Activated CD4-positive, alpha-beta T cell treated with anti-CD3 and anti-CD28 coated beads, Interleukin-2, amount 10 ng/mL, durations not matched to agents 24 days and 14 days (primary cell): ENCODE measurements at regions not wholly inside any gene's neighbourhood (a gene's known extent, or its start where the extent isn't known, plus 50 kb on each side); places are given as distances from the start of the nearest gene placed in this dataset.

Experiments used
- DNase-seq: peaks from one replicate; pipeline ENCODE4 v3.0.0; 2022
- H3K27ac Mint-ChIP-seq: one replicate; pipeline ENCODE4 v1.8.0; 2022; ENCODE audit warnings: mild to moderate bottlenecking, mixed read lengths
- H3K27me3 Mint-ChIP-seq: one replicate; pipeline ENCODE4 v1.8.0; 2022; ENCODE audit warnings: mixed read lengths
- H3K36me3 Mint-ChIP-seq: one replicate; pipeline ENCODE4 v1.8.0; 2022; ENCODE audit warnings: low read depth, mild to moderate bottlenecking, mixed read lengths
- H3K4me1 Mint-ChIP-seq: one replicate; pipeline ENCODE4 v1.8.0; 2021; ENCODE audit warnings: mixed read lengths
- H3K4me3 Mint-ChIP-seq: one replicate; pipeline ENCODE4 v1.8.0; 2022; ENCODE audit warnings: mild to moderate bottlenecking, moderate library complexity, mixed read lengths
- H3K9me3 Mint-ChIP-seq: one replicate; pipeline ENCODE4 v1.8.0; 2021; ENCODE audit warnings: mixed read lengths
- intact Hi-C: fragments of 100-400 bp; cut with micrococcal nuclease; formaldehyde crosslinking; loops from one replicate; pipeline ENCODE4 v1.15.1; 2023

DNA sequence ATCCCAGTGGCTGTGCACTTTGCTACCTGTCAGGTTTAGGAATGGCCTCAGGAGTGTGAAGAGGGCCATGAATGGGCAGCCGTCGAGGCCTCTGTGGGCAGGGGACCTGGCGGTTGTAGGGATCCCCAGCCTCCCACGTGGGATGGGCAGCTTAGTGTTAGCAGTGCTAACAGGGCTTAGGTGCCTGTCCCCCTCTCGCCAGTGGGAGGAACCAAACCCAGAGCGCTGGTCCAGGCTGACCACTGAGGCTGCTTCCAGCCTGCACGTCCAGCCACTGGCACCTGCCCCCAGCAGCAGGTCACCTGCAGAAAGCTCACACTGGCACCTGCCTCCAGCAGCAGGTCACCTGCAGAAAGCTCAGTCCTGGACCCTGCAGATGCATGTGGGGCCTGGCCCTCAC lies 162.2 kb upstream of the CIBAR2 start:
- intact Hi-C loops, result no loop called here
- Mint-ChIP-seq H3K36me3 (no peaks in the 10 kb centered on the region), H3K27me3 (no peaks in the 10 kb centered on the region), H3K4me1 (no peaks in the 10 kb centered on the region), H3K4me3 (no peak overlapping the region), H3K9me3 (no peaks in the 10 kb centered on the region), H3K27ac (no peak overlapping the region)
- no peak for DNase-seq

DNA sequence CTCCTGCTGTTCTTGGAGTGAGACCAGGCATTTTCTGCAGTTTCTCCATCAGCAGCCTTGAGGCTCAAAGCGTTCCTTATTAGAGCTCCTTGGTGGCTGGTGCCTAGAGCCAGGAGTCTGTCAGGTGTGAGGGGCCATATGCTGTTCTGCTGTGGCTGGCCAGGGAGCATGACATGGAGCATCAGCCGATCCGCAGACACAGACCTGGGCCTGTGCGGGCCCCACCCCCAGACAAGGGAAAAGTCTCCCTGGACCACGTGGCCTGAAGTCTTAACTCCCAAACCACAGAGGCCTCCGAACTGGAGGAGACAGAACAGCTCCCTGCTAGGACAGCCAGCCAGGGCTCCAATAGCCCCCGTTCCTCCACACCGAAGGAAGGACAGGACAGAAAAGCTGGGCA lies 162.7 kb upstream of the CIBAR2 start:
- Mint-ChIP-seq H3K27ac (no peak overlapping the region), H3K4me3 (no peak overlapping the region)
- intact Hi-C loops, result no loop called here

DNA sequence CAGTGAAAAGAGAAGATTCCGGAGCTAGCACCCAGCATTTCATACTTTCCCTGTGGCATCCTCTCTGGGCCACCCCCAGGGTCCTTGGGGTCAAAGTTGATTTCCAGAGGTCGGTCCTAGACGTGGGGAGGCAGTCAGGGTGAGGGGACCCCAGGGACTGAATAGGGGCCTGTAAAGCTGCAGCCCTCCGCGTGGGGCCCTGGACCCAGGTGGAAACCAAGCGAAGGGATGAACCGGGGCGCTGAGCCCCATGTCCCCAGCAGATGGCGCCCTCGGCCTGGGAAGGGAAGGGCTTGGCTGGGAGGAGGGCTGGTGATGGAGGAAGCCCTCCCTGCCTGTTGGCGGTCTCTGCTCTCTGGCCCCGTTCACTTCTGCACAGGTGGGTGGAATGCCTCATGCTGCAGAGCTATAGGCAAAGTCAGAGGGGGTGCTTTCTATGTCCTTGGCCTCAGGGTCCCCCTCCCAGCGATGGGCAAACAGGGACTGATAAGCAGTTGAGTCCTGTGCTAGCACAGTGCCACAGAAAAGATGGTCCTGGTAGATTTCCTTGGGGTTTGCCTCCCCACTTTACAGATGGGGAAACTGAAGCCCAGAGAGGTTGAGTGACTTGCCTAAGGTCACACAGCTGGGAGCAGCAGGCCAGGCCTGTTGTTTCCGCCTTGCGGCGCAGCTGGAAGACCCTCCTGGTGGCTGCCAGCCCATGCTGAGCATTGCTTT lies 163.4 kb upstream of the CIBAR2 start:
- Mint-ChIP-seq H3K27ac (no peak overlapping the region), H3K9me3 (no peaks in the 10 kb centered on the region), H3K4me1 (no peaks in the 10 kb centered on the region), H3K27me3 (no peaks in the 10 kb centered on the region), H3K36me3 (no peaks in the 10 kb centered on the region), H3K4me3 (no peak overlapping the region)
- intact Hi-C loops, result no loop called here
- peak; percentile 91 for DNase-seq

More for the DNA sequence above, 162.7 kb upstream of the CIBAR2 start:
- Mint-ChIP-seq H3K9me3 (no peaks in the 10 kb centered on the region), H3K36me3 (no peaks in the 10 kb centered on the region), H3K4me1 (no peaks in the 10 kb centered on the region), H3K27me3 (no peaks in the 10 kb centered on the region)
- DNase-seq, result no peak

DNA sequence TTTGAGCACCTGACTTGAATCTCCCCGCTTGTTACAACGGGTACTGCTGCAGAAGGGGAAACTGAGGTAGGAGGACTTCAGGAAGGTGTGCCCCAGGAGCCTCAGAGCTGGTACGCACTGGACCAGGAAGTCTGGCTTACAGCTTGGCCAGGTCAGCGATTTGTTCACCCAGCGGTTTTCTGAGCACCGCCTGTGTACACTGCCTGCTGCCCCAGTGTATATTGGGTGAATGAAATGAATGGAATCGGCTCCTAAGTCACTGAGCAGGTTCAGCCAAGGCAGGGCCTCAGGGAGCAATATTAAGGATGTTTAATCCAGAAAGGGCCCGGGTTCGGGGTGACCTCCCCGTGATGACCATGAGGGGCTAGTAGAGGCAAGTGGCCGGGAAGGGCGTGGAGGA lies 164.0 kb upstream of the CIBAR2 start:
- Mint-ChIP-seq H3K36me3 (no peaks in the 10 kb centered on the region), H3K27ac (no peak overlapping the region), H3K4me1 (no peaks in the 10 kb centered on the region), H3K27me3 (no peaks in the 10 kb centered on the region), H3K9me3 (no peaks in the 10 kb centered on the region), H3K4me3 (no peak overlapping the region)
- no peak for DNase-seq
- intact Hi-C loops, result no loop called here

DNA sequence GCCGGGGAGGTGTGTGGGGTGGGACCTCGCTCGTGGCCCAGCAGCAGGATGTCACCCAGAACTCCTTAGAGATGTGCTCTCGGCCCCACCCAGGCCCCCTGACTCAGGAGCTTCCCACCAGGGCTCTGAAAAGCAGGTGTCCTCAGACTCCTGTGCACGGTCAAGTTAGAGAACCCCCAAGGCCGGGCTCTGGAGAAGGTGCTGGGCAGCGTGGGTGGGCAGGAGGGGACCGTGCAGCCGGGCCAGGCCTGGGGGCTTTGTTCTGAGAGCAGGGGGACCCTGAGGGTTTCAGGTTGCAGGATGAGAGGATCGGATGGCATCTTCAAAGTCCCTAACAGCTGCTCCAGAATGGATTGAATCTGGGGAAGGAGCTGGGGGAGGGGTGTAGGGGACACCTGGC lies 164.4 kb upstream of the CIBAR2 start:
- Mint-ChIP-seq H3K4me3 (no peak overlapping the region), H3K4me1 (no peaks in the 10 kb centered on the region), H3K27ac (no peak overlapping the region), H3K36me3 (no peaks in the 10 kb centered on the region), H3K9me3 (no peaks in the 10 kb centered on the region), H3K27me3 (no peaks in the 10 kb centered on the region)
- intact Hi-C loops, result no loop called here
- no peak for DNase-seq

DNA sequence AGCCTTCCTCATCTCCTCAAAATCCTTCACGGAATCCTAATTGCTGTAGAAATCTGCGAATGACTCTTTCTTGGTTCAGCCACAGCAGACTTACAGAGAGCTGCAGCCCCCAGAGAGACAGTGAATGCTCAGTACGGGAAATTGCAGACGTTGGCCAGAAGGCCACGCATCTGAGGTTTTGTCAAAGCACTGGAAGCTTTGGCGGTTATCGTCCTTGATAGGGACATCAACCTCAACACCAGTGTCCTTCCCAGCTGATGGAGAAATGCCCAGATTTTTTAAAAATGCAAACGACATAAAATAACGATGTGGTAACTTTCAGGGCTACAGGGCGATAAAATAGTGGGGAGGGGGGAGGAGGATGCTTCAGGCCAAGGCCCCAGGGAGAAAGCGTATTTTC lies 166.6 kb upstream of the CIBAR2 start:
- no peaks in the 10 kb centered on the region for H3K4me1 Mint-ChIP-seq
- no peaks in the 10 kb centered on the region for H3K36me3 Mint-ChIP-seq
- no peak overlapping the region for H3K4me3 Mint-ChIP-seq
- no peak overlapping the region for H3K27ac Mint-ChIP-seq
- intact Hi-C loops, result no loop called here
- no peak for DNase-seq
- H3K27me3 Mint-ChIP-seq, result no peaks in the 10 kb centered on the region
- H3K9me3 Mint-ChIP-seq, result no peaks in the 10 kb centered on the region

DNA sequence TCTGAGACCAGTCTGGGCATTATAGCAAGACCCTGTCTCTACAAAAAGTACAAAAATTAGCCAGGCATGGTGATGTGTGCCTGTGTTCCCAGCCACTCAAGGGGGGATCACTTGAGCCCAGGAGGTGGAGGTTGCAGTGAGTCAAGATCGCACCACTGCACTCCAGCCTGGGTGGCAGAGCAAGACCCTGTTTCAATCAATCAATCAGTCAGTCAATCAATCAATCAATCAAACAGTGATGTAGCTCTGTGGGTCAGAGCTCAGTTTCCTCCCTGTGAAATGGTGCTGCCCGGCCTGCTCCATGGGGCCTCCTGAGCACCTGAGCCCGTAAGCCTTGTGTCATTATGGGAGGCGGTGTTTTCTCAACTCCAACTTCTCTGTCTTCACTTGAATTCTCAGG lies 167.1 kb upstream of the CIBAR2 start:
- H3K27ac Mint-ChIP-seq, result no peak overlapping the region
- no peaks in the 10 kb centered on the region for H3K27me3 Mint-ChIP-seq
- H3K4me1 Mint-ChIP-seq, result no peaks in the 10 kb centered on the region
- intact Hi-C loops, result no loop called here
- H3K9me3 Mint-ChIP-seq, result no peaks in the 10 kb centered on the region
- no peak for DNase-seq
- H3K36me3 Mint-ChIP-seq, result no peaks in the 10 kb centered on the region
- H3K4me3 Mint-ChIP-seq, result no peak overlapping the region

DNA sequence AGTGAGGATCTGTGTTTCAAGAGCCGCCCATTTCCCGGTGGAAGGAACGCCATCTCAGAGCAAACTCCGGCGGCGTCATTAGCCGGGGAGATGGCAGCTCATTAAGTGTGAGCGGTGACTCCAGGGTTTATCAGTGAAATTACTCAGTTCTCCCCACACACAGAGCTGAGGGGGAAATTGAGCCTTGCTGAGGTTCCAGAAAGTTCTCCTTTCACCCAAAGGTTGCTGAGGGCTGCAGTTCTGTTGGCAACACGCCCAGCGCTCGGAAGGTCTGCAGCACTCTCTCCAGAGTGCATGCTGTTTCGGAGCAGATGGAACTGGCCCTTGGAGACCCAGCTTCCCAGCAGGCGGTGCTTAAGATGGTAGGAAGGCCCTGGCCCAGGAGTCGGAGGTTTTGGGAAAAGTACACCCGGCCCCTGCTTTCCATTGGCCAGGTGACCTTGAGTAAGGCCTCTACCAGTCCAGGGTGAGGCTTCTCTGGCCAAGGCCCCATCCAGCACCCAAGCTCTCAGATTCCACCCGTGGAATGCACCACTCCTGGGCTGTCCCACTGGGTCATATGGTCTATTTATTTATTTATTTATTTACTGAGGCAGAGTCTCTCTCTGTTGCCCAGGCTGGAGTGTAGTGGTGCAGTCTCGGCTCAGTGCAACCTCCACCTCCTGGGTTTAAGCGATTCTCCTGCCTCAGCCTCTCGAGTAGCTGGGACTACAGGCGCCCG lies 167.7 kb upstream of the CIBAR2 start:
- DNase-seq, result no peak
- H3K9me3 Mint-ChIP-seq, result no peaks in the 10 kb centered on the region
- no peaks in the 10 kb centered on the region for H3K36me3 Mint-ChIP-seq
- no peaks in the 10 kb centered on the region for H3K4me1 Mint-ChIP-seq
- intact Hi-C loops, result no loop called here
- H3K27ac Mint-ChIP-seq, result no peak overlapping the region
- H3K27me3 Mint-ChIP-seq, result no peaks in the 10 kb centered on the region
- no peak overlapping the region for H3K4me3 Mint-ChIP-seq

DNA sequence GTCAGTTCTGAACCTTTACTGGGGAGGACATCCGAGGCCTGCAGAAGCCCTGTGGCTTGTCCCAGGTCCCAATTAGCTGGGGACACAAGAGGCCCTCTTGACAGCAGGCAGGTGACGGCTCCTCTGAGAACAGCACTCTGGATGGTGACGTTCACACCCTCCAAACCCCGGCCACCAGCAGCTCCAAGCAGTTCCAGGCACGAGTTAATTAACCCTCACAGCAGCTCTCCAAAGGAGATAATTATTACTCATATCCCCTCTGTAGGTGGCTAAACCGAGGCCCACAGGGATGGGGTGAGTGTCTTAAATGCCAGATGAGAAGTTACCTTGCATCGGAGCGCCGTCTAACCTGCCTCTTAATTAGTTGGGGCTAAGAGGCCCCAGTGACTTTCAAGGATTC lies 168.9 kb upstream of the CIBAR2 start:
- no peak overlapping the region for H3K4me3 Mint-ChIP-seq
- H3K36me3 Mint-ChIP-seq, result no peaks in the 10 kb centered on the region
- DNase-seq, result no peak
- no peaks in the 10 kb centered on the region for H3K9me3 Mint-ChIP-seq
- H3K27me3 Mint-ChIP-seq, result no peaks in the 10 kb centered on the region
- intact Hi-C loops, result no loop called here
- no peaks in the 10 kb centered on the region for H3K4me1 Mint-ChIP-seq
- no peak overlapping the region for H3K27ac Mint-ChIP-seq

DNA sequence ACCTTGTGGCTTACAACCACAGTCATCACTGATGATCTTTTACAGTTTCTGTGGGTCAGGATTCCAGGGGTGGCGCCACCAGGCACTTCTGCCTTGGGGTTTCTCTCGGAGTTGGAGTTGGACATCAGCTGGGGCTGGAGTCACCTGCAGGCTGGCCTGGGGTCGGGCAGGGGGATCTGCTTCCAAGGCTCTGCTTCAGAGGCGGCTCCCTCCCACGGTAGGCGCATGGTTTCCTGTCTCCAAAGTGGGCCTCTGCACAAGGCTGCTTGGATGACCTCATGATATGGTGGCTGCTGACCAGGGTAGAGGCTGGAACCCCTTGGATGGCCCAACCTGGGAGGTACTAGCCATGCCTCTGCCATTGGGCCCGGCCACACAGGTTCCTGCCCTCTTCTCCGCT lies 170.6 kb upstream of the CIBAR2 start:
- H3K4me1 Mint-ChIP-seq, result no peaks in the 10 kb centered on the region
- no peak overlapping the region for H3K27ac Mint-ChIP-seq
- DNase-seq, result no peak
- no peaks in the 10 kb centered on the region for H3K36me3 Mint-ChIP-seq
- intact Hi-C loops, result no loop called here
- H3K9me3 Mint-ChIP-seq, result no peaks in the 10 kb centered on the region
- H3K4me3 Mint-ChIP-seq, result no peak overlapping the region
- no peaks in the 10 kb centered on the region for H3K27me3 Mint-ChIP-seq

DNA sequence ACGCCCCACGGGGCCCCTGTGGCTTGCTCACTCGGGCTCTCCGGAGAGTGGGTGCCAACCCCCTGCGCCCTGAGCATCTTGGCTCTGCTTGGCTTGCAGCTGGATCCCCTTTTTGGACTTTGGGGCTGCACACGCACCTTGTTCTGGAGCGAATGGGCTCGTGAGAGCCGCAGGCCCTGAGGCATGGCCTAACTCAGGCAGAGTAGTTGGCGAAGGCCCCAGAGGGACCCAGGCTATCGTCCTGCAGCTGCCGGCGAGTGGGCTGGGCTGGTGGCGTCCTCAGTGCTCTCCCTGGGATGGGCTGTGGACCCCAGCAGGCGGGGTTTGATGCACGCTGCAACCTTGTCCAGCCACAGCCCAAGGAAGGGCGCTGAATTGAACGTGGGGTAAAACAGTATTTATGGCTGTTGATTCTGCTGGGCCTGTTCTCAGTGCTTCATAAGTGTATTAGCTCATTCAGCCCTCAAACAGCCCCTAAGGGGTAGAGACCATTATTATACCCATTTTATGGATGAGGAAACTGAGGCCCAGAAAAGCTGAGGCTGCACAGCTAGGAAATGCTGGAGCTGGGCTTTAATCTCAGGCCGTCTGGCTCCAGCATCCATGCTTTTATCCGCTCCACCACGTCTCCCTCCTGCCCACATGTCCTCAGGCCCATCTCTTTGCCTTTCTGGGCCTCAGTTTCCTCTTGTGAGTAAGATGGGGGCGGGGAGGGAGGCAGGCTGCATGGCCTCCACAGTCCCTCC lies 171.2 kb upstream of the CIBAR2 start:
- no peak overlapping the region for H3K4me3 Mint-ChIP-seq
- no peaks in the 10 kb centered on the region for H3K36me3 Mint-ChIP-seq
- H3K9me3 Mint-ChIP-seq, result no peaks in the 10 kb centered on the region
- no peaks in the 10 kb centered on the region for H3K27me3 Mint-ChIP-seq
- H3K27ac Mint-ChIP-seq, result no peak overlapping the region
- H3K4me1 Mint-ChIP-seq, result no peaks in the 10 kb centered on the region
- intact Hi-C loops, result no loop called here
- DNase-seq, result no peak

DNA sequence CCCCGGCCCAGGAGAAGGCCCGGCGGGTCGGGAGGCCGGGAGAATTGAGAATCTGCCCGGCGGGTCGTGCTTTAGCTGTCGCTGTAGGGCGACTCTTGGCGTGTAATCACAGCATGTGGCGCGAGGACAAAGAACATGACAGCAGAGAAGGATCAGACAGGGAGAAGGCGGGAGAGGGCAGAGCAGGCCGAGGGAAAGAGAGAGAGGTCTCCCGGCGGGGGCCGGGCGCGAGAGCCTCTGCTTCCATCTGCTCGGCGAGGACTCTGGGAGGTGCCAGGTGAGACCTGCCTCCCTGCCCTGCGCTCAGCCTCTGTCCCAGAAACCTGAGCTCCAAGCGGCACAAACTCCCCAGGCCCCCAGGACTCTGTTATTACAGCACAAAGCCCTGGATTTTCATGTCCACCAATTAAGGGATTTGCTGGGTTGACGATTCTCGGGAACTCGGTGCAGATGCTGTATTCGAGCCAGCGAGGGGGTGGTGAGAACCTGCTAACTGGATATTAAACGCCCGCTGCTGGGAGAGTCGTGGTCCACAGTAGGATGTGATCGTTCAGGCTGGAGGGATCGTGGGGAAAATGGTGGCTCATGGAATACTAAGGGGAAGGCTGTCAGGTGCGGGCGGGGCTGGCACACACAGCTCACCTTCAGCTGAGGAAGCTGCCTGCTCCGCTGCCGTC lies 172.0 kb upstream of the CIBAR2 start:
- Mint-ChIP-seq H3K9me3 (no peaks in the 10 kb centered on the region), H3K4me1 (no peaks in the 10 kb centered on the region), H3K36me3 (no peaks in the 10 kb centered on the region), H3K27me3 (no peaks in the 10 kb centered on the region), H3K27ac (no peak overlapping the region), H3K4me3 (no peak overlapping the region)
- no peak for DNase-seq
- intact Hi-C loops, result no loop called here

DNA sequence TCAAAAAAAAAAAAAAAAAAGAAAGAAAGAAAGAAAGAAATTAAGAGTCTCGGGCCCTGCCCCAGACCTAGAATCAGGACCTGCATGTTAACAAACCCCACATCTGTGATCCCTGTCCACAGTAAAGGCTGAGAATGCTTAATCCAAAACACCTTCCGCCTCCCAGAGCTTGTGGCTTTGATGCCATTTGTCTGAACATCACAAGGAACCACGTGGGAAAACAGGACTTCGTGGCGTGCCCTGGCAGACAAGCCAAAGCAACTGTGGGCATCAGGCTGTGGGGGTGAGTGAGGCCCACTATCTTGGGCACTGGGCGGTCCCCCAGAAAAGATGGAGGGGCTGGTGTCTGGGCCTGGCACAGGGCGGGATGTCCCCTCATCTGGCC lies 173.4 kb upstream of the CIBAR2 start:
- no peaks in the 10 kb centered on the region for H3K9me3 Mint-ChIP-seq
- no peaks in the 10 kb centered on the region for H3K4me1 Mint-ChIP-seq
- DNase-seq, result no peak
- no peaks in the 10 kb centered on the region for H3K27me3 Mint-ChIP-seq
- intact Hi-C loops, result no loop called here
- no peak overlapping the region for H3K27ac Mint-ChIP-seq
- no peaks in the 10 kb centered on the region for H3K36me3 Mint-ChIP-seq
- H3K4me3 Mint-ChIP-seq, result no peak overlapping the region
